ENCODE measurements at regions not wholly inside any gene's neighbourhood (a gene's known extent, or its start where the extent isn't known, plus 50 kb on each side); places are given as distances from the start of the nearest gene placed in this dataset.

DNA sequence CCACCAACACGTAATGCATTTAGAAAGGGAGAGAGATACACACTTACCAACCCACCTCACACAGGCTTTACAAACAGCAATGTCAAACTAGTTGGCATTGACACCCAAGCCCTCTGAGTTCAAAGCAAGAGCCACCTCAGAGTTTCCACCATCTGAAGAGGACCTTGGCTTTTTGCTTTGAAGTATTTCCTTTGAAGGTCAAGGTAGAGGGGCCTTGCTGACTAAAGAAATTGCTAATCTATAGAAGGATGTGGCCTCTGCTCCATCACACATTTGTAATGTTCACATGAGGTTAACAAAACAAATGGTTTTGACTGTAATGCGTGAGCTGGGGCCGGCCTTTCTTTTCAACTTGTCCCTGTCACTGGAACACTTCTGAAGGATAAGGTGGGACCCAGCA lies 117.7 kb downstream of the POLR2M start:
- no peak for DNase-seq

DNA sequence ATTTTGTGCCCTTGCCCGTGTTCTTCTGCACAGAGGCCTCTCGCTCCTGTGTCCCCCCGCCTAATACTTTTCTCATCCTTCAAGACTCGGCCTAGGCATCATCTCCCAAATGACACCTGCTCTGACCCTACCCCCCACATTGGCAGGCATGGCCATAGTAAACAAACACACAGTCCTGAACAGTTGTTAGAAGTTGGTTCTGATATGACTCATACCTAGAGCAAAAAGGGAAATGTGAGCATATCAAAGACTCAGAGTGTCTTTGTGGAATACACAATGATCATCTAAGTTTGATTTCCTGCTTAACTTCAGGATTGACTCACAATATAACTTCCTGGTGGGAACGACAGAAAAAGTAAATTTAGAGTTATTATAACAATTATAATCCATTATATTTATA lies 120.5 kb downstream of the POLR2M start:
- no peak for DNase-seq

DNA sequence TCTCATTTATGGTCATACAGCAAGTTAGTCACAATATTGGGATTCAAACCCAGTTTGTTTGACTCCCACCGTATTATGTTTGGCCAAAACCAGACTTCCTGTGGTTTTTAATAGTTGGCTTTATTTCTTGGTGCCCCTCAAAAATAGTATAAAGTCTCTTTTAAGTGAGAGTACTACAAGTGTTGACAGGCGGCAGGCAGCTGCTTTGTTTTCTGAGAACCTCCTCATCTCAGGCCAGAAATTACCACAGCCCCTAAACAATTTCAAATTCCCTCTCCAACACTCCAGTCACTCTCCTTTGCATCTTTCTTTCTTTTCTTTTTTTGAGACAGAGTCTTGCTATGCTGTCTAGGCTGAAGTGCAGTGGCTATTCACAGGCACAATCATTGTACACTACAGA lies 121.5 kb downstream of the POLR2M start:
- DNase-seq: no peak

DNA sequence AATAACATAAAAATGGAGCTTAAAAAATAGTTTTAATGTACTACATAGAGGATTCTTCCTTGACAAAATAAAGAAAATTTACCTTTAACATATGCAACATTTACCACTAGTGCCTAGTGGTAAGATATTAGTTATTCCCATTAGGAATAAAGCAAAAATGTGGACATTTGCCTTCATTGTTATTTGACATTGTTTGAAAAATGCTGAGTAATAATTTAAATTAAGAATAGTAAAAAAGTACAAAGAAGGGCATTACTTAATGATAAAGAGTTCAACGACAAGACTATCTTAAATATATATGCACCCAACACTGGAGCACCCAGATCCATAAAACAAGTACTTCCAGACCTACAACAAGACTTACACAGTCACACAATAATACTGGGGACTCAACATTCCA lies 125.7 kb downstream of the POLR2M start:
- DNase-seq: no peak

DNA sequence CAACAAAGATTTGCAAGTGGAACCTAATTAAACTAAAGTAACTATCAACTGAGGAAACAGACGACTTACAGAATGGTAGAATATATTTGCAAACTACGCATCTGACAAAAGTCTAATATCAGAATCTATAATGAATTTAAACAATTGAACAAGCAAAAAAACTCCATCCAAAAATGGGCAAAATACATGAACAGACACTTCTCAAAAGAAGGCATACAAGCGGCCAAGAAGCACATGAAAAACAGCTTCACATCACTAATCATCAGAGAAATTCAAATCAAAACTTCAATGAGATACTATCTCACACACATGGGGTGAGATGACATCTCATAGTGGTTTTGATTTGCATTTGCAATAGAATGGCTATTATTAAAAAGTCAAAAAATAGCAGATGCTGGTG lies 128.6 kb downstream of the POLR2M start:
- DNase-seq: no peak

DNA sequence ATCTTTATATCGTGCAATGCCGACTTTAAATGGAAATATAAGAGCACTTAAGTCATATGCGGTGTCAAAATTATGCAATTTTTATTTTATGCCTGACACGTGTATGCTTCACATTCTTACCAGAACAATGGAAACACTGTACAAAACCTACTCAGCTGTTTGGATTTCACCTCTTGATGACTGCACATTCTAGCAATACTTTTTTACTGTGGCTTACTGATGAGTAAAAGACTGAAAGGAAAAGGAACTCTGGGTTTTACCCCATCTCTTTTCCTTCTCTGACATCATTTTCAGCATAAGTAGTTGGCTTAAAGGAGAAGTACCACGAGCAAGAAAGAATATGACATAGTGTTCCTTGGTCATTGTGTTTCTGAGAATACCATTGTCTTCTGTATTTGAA lies 142.8 kb downstream of the POLR2M start:
- DNase-seq: no peak

DNA sequence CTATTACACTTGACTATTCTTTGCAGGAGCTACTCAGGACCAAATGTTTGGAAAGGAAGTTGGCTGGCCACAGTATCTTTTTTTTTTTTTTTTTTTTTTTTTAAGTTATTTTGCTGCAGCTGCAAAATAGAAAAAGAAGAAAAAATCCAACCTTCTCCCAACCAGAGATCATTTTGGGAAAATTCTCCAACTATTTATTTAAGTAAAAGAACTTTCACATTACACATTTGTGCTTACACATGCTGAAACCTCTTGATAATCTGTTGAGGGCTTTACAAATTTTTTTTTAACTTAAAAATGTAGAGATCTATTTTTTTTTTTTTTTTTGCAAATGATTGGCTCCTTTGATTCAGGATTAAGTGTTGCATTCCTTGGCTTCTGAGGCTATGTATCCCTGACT lies 148.0 kb downstream of the POLR2M start:
- DNase-seq: no peak

DNA sequence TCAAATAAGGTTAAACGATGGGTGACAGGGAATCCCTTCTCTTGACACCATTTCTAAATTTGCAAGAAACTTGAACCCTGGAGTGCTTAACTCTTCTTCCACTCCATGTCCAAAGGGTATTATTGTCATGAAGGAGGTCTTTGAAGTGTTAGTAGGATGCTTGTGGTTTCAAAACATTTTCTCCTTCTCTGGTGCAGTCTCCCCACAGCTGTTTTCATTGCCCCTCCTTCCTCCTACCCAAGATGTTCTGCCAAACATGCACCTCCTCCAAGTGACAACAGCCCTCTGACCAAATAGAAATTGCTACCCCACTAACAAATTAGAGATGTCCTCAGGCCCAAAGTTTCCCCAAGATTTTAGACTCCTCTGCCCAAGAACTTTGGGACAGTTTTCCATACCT lies 151.4 kb downstream of the POLR2M start:
- DNase-seq: no peak

DNA sequence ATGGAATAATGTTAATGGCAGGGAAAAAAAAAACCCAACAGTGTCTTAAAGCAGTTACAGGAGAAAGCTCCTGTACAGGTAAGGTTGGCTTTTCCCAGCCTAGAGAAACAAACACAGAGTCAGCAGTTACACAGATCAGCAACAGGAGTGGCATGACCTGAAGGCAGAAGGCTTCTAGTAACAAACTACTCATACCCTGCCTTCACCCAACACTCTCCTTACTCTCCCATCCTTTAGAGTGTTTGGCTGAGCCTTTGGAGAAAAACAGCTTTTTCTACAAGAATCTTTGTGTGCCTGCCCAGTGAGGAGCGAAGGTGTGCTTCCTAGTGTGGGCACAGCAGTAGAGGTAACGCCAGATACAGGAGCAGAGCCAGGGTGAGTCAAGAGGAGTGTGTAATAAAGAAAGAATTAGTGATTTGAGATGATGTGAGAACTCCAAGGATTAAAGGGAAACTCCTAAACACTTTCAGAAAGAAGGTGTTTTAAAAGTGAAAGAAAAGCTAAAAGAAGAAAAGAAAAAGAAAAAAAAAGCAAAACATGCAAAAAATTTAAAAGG lies 152.7 kb downstream of the POLR2M start:
- no peak for DNase-seq

DNA sequence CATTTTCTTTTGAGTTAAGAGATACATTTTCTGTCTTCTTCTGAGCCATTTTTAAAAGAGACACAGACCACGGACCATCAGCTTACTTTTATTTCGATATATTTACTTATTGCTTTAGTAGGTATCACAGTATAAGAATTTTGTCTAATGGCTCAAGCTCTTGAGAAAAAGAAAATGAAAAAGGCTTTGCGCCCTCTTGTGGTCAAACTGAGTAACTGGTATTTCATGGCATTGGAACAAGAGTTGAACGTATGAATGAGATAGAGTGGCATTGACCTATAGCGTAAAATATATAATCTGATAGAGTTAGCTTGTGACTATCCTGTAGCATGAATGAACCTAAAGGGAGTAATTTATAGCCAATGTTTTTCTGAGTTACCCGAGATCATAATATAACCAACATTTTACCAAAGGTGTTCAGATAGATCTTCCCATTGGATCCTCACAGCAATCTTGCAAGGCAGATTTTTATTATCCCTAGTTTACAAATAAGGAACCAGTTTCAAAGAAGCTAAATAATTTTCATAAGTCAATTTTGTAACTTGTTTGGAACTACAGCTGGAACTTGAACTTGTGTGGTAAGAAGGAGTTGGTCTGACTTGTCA lies 154.6 kb downstream of the POLR2M start:
- DNase-seq: no peak

DNA sequence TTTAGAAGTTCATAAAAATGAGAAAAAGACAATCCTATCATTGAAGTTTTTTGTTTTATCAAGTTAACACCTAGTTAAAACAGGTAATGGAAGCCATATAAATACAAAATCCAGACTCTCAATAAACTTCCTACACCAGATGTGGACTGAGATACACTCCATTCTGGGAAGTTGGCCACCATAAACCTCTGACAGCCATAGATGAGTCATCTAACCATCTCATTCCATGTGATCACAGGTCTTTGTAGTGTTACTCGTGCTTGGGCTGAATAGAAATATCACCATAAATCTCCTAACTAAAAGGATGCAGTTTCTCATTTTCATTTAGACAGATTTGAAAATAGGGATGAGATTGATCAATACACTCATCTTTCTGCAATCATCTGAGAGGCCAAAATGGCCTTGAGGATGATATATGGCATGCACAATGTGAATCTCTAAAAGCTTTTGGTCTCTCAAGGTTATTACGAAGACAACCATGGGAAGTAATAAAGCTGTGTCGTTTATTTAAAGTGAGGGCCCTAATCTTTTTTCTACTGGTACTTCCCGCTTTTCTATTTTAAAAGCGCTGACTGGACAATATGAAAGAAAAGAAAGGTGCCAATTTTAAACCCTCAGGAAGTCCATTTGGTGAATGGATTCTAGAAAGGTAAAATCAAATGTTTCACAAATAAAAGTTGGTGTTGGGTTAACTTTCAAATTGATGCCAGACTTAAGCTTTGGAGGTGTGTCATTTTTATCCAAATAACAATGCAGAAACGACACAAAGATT lies 155.5 kb downstream of the POLR2M start:
- DNase-seq: no peak

DNA sequence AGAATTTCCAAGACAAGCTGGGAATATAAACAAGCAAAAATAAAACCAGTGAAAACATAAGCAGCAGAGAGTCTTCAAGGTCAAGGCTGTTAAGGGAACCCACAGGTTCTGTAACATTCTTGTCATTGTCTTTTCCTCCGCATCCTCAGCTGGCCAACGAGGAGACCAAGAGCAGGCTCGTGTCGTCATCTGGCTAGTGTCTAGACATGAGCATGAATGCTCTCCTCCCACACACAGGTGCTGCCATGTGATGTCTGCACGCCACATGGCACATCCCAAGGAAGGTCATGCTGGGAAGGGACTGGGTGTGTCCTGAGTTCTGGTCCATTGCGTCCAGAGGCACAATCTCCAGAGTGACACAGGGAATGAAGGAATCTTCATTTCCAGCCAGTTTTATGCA lies 156.2 kb downstream of the POLR2M start:
- DNase-seq: no peak

DNA sequence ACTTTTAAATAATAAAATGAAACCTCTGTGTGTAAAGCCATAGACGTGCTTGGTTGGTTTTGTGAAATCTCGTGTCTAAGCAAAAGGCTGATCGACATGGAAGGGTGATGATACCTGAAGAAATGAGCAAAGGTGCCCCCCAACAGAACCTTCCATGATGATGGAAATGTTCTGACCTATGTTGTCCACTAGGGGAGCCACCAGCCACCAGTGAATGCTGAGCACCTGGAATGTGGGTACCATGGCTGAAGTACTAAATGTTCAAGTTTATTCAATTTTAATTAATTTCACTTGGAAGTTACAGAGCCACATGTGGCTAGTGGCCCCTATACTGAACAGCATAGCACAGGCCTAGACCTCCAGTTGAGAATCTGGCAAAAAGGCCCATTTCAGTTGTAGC lies 158.8 kb downstream of the POLR2M start:
- DNase-seq: no peak

DNA sequence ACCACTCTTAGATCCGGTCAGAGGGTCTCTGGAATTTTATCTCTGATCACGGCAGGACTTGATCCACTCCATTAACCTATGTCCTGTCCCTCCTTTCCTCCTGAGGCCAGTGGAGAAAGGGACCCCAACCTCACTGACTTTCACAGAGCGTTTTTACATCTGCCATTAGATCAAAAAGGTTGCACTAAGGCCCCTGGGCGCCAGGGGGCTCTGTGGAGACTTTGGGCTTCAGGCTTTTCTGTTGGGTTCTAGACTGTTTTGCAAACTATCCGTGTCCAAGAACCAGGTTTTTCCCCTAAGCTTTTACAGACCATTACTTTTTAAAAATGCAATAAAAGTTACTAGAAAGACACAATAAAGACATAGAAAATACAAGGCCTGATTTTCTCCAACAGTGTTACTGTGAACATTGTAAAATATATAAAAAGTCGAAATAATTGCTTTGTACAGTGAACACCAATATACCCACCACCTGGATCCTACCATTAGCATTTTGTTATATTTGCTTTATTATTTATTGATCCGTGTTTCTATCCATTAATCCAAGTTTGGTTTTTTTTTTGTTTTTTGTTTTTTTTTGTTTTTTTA lies 159.7 kb downstream of the POLR2M start:
- peak in 1 of 2 donors; percentile 3 for DNase-seq

DNA sequence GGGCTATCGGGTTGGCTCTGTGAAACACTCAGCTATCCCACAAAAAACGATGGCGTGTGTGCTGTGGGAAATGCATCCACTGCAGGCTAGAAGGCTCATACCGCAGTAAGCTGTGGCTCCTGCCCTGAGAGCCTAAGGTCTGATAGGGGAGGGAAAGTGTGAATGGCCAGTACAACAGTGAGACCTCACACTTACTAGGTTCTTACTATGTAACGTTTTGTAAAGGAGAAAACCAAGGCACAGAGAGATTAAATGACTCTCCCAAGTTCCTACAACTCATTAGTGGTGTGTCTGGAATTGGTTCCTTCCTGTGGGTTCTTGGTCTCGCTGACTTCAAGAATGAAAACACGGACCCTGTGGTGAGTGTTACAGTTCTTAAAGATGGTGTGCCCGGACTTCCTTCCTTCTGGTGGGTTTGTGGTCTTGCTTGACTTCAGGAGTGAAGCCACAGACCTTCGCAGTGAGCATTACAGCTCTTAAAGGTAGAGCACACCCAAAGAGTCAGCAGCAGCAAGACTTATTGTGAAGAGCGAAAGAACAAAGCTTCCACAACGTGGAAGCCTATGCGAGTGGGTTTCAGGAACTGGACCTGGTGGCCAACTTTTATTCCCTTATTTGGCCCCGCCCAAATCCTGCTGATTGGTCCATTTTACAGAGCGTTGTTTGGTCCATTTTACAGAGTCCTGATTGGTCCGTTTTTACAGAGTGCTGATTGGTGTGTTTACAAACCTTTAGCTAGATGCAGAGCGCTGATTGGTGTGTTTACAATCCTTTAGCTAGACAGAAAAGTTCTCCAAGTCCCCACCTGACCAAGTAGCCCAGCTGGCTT lies 161.7 kb downstream of the POLR2M start:
- DNase-seq: no peak

DNA sequence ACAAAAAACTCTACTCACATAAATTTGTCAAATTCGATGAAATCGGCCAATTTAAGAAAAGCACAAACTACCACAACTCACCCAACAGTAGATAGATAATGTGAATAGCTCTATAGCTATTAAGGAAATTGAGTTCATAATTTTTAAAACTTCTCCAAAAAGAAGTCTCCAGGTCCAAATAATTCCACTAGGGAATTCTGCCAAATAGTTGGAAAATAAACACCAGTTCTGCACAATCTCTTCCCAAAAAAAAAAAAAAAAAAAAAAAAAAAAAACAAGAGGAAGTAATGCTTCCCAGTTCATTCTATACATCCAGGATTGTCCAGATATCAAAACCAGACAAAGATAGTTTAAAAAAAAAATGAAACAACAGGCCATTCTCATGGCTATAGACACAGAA lies 164.2 kb downstream of the POLR2M start:
- no peak for DNase-seq

DNA sequence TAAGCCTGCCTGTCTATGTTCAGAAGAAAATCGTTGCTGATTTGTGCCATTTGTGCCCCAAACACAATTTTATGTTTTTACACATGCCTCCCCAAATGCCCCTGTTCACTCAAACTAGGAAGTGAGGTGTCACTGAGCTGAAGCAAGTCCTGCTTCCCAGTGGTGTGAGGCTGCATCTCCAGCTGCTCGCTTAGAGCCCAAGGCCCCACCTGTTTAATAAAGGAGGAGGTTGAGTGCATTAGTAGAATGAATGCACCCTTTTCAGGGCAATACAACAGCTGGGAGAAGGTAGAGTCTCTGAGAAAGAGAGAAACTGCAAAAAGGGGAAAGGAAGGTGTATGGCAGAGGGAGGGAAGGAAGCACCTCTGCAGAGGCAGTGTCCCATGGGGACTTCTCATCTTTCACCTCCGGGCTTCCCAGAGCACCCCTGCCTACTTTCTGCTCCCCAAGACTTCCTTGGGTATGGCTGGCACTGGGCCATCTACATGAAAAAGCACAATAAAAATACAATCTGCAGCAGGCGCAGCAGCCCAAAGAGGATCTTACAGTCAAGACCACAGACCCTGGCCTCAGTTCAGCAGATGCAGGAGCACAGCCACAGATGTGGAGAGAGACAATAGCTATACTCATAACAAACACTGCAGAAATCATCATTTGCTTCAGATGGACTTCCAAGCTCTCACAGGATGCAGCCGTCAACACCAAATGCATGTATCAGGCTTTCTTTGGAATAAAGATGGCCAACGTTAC lies 165.9 kb downstream of the POLR2M start:
- no peak for DNase-seq

DNA sequence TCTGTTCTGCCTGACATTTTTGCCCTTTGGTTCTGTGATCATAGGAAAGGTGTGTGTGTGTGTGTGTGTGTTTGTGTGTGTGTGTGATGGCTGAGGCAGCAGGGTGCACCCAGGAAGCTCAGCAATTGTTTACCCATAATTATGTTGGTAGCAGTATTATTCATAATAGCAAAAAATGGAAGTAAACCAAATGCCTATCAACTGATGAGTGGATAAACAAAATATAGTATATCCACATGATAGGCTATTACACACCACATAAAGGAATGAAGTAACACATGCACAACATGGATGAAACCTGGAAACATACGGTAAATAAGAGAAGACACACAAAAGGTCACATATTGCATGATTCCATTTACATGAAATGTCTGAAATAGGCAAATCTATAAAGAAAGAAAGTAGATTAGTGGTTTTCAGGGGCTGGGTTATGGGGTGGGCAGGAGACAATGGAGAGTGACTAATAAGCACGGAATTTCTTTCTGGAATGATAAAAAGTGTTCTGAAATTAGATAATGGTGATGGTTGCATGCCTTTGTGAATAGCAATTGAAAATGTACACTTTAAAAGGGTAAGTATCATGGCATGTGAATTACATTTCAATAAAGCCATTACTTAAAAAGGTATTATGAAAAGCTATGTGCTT lies 167.2 kb downstream of the POLR2M start:
- DNase-seq: no peak

DNA sequence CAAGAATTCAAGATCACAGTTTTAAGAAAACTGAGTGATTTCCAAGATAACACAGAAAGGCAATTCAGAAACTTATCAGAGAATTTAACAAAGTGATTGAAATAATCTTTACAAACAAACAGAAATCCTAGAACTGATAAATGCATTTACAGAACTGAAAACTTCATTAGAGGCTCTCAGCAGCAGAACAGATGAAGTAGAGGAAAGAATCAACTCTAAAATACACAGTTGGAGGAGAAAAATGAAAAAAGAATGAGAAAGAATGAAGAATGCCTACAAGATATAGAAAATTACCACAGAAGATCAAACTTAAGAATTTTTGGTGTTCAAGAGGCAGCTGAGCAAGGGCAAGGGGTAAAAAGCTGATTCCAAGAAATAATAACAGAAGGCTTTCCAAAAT lies 168.8 kb downstream of the POLR2M start:
- no peak for DNase-seq

DNA sequence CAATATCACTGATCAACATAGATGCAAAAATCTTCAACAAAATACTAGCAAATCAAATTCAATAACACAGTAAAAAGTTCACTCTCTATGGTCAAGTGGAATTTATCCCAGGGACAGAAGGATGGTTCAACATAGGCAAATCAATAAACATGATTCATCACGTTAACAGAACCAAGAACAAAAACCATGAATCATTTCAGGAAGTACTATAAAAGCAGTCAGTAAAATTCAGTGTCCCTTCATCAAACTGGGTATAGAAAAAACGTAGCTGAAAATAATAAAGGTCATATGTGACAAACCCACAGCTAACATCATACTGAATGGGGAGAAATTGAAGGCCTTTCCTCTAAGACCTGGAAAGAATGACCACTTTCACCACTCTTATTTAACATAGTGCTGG lies 172.1 kb downstream of the POLR2M start:
- no peak for DNase-seq

DNA sequence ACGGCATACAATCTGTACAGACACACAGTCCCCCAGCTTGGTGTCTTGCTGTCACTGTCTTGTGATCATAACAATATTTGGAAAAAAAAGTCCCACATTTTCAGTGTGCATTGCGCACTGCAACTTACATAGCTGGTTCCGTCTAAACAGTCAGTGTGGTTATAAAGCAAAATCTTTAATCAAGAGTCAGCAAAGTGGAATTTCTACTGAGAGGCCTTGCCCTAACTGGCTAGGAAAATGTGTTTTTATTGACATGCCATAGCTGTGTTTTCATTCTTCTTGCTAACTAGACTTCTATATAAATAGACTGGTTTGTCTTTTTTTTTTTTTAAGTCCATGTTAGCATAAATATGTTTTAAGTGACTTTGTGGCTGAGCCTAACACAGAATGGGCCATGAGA lies 174.8 kb downstream of the POLR2M start:
- no peak for DNase-seq

DNA sequence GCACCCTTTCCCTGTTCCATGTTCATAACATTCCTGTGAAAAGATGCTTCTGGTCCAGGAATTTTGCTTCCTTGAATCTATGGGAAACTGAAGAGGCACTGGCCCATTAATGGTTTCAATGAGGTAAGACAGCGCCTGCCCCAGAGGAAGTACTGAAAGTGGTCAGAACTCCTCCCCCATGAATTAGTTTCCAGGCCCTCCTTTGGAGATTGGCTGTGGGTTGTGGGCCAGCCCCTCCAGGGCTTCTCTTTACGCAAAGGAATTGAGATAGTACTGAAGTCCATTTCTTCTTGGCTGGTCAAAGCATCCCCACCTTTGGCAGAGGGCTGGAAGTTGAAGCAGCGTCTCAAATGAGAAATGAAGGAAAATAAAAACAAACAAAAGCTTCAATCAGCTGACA lies 175.5 kb downstream of the POLR2M start:
- DNase-seq: no peak
